Bronchial epithelial cell (primary cell): ENCODE measurements at regions not wholly inside any gene's neighbourhood (a gene's known extent, or its start where the extent isn't known, plus 50 kb on each side); places are given as distances from the start of the nearest gene placed in this dataset.
A peak's percentile ranks its signal among the peaks of the same experiment; 100 is the strongest.

ENCODE experiments used
- DNase-seq: peaks from one replicate; pipeline ENCODE4 v3.0.0-alpha.2; 2010; ENCODE audit warnings: low read depth
- FAIRE-seq: peaks from 2 replicates; lab custom pipeline; 2011; peaks lifted over from hg19 to GRCh38; lab: Jason Lieb, UNC
- H3K27me3 ChIP-seq: 2 replicates; pipeline ENCODE4 v1.5.1; 2011; ENCODE audit warnings: low read length; ENCODE audit not compliant: control insufficient read depth, insufficient read depth
- H3K36me3 ChIP-seq: 2 replicates; pipeline ENCODE4 v1.5.1; 2011; ENCODE audit warnings: low read length; ENCODE audit not compliant: control insufficient read depth, insufficient read depth
- H3K4me3 ChIP-seq: 2 replicates; pipeline ENCODE4 v1.5.1; 2011; ENCODE audit warnings: mild to moderate bottlenecking, low read depth, low read length, control low read depth
- TF ChIP-seq, protein P1 (sequence below): IDR thresholded peaks from 2 replicates; pipeline ENCODE4 v1.5.1; 2011; ENCODE audit warnings: mild to moderate bottlenecking, moderate library complexity, low read length, control low read depth, inconsistent platforms; ENCODE audit not compliant: insufficient read depth, severe bottlenecking

DNA sequence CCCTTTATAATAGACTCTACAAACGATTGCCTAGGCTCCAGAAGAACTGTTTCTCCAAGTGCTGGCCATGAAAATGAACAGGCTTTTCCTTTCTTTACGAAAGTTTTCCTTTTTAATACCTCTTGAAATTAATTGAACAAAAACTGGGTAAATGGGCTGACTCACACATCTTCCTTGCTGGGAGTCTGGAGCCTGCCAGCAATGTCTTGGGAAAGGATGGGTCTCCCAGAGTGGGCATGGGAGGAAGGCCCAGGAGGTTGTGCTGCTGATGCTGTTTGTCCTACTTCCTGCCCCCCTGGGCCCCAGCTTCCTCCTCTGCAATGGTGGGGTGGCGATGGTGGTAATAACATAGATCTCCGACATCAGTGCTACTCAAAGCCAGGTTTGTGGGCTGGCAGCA is 174.1 kb downstream of the RPS24 start:
- TF ChIP-seq, protein P1, sequence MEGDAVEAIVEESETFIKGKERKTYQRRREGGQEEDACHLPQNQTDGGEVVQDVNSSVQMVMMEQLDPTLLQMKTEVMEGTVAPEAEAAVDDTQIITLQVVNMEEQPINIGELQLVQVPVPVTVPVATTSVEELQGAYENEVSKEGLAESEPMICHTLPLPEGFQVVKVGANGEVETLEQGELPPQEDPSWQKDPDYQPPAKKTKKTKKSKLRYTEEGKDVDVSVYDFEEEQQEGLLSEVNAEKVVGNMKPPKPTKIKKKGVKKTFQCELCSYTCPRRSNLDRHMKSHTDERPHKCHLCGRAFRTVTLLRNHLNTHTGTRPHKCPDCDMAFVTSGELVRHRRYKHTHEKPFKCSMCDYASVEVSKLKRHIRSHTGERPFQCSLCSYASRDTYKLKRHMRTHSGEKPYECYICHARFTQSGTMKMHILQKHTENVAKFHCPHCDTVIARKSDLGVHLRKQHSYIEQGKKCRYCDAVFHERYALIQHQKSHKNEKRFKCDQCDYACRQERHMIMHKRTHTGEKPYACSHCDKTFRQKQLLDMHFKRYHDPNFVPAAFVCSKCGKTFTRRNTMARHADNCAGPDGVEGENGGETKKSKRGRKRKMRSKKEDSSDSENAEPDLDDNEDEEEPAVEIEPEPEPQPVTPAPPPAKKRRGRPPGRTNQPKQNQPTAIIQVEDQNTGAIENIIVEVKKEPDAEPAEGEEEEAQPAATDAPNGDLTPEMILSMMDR: no peak
- Histone ChIP-seq H3K36me3 (no peaks in the 10 kb centered on the region), H3K4me3 (no peak overlapping the region), H3K27me3 (peaks cover 8% of the 10 kb centered on the region)
- DNase-seq (no peak), FAIRE-seq (no peak)

DNA sequence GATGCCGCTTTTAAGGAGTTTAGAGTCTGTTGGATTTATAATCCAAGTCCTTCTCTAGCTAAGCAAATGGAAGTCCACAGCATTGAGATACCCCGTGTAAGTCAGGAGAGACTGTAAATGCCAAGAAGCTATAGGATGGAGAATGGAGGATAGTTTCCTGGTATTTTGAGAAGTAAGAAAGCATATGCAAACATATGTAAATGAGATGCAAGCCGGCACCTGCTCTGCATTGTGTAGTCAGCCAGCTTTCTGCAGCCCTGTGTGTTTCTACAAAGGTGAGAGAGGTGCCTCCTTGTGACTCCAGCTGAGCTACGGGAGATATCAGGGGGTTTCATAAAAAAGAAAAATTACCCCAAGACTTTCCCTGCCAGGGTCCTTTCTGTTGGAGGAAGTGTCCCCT is 176.3 kb downstream of the RPS24 start:
- peaks cover 6% of the 10 kb centered on the region for H3K27me3 ChIP-seq
- DNase-seq (no peak), FAIRE-seq (no peak)

DNA sequence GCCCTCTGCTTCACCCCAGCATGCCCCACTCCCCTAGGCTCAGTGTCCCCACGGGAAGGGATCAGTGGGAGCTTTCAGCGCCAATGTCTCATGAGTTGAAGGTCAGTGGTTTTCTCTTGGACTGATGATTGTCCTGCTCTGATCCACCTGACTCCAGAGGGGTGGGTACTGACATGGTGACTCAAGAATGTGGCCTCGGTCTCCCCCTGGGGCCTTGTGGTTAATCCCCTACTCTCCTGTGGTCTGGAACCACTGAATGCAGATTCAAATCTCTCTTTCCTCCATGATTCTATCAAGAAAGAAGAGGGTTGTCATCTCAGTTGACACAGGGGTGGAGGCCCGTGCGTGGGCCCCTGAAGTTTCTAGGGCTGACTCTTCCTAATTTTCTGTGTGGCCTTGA is 176.9 kb downstream of the RPS24 start:
- H3K27me3 ChIP-seq: peaks cover 6% of the 10 kb centered on the region
- DNase-seq: no peak
- TF ChIP-seq, protein P1: no peak
- H3K4me3 ChIP-seq: no peak overlapping the region
- H3K36me3 ChIP-seq: no peaks in the 10 kb centered on the region
- peak; percentile 60 for FAIRE-seq

More for the DNA sequence above, 176.3 kb downstream of the RPS24 start:
- Histone ChIP-seq H3K36me3 (no peaks in the 10 kb centered on the region), H3K4me3 (no peak overlapping the region)
- TF ChIP-seq, protein P1: no peak

- FAIRE-seq: no peak
- TF ChIP-seq, protein P1: no peak
- Histone ChIP-seq H3K4me3 (no peak overlapping the region), H3K27me3 (peaks cover 4% of the 10 kb centered on the region), H3K36me3 (no peaks in the 10 kb centered on the region)
- DNase-seq: no peak
These were observed 177.3 kb downstream of the RPS24 start for GRCh38 chr10:78210976-78211375.

- peak; percentile 25 for DNase-seq
- Histone ChIP-seq H3K4me3 (no peak overlapping the region), H3K27me3 (peaks cover 4% of the 10 kb centered on the region), H3K36me3 (no peaks in the 10 kb centered on the region)
- no peak for FAIRE-seq
- TF ChIP-seq, protein P1: peak; percentile 62
These were observed 177.9 kb downstream of the RPS24 start for GRCh38 chr10:78211561-78212051.
